Stimulated activated CD4-positive, alpha-beta T cell treated with anti-CD3 and anti-CD28 coated beads, Interleukin-4, amount 100 ng/mL, for 48 hours (primary cell): ENCODE measurements at regions not wholly inside any gene's neighbourhood (a gene's known extent, or its start where the extent isn't known, plus 50 kb on each side); places are given as distances from the start of the nearest gene placed in this dataset.
"Not testable (repeated sequence)": the region's sequence is repeated elsewhere in the genome, so short reads cannot be mapped to it uniquely, and the experiment has no call there.

Source experiments
- DNase-seq, 2 donors: peaks; one replicate each; pipeline ENCODE4 v3.0.0-alpha.2; 2020; ENCODE audit warnings: low read depth in 2 of 2

- DNase-seq: no peak
Observed at GRCh38 chr16:46519063-46519462, 102.1 kb downstream of the SHCBP1 start.

GRCh38 chr16:46496701-46497100 is 124.5 kb downstream of the SHCBP1 start:
- DNase-seq: no peak

GRCh38 chr16:46482895-46483294 is 138.3 kb downstream of the SHCBP1 start:
- DNase-seq: no peak

DNA sequence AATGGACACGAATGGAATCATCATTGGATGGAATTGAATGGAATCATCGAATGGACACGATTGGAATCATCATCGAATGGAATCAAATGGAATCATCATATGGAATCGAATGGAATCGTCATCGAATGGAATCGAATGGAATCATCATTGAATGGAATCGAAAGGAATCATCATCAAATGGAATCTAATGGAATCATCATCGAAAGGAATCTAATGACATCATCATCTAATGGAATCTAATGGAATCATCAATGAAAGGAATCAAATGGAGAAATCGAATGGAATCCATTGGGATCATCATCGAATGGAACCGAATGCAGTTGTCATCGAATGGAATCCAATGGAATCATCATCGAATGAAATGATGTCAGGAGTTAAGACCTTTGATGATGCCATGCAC is 154.9 kb downstream of the SHCBP1 start:
- DNase-seq: no peak

DNA sequence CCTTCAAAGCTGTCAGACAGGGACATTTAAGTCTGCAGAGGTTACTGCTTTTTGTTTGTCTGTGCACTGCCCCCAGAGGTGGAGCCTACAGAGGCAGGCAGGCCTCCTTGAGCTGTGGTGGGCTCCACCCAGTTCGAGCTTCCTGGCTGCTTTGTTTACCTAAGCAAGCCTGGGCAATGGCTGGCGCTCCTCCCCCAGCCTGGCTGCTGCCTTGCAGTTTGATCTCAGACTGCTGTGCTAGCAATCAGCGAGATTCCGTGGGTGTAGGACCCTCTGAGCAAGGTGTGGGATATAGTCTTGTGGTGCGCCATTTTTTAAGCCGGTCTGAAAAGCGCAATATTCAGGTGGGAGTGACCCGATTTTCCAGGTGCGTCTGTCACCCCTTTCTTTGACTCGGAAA is 166.4 kb downstream of the SHCBP1 start:
- not testable (repeated sequence) for DNase-seq

DNA sequence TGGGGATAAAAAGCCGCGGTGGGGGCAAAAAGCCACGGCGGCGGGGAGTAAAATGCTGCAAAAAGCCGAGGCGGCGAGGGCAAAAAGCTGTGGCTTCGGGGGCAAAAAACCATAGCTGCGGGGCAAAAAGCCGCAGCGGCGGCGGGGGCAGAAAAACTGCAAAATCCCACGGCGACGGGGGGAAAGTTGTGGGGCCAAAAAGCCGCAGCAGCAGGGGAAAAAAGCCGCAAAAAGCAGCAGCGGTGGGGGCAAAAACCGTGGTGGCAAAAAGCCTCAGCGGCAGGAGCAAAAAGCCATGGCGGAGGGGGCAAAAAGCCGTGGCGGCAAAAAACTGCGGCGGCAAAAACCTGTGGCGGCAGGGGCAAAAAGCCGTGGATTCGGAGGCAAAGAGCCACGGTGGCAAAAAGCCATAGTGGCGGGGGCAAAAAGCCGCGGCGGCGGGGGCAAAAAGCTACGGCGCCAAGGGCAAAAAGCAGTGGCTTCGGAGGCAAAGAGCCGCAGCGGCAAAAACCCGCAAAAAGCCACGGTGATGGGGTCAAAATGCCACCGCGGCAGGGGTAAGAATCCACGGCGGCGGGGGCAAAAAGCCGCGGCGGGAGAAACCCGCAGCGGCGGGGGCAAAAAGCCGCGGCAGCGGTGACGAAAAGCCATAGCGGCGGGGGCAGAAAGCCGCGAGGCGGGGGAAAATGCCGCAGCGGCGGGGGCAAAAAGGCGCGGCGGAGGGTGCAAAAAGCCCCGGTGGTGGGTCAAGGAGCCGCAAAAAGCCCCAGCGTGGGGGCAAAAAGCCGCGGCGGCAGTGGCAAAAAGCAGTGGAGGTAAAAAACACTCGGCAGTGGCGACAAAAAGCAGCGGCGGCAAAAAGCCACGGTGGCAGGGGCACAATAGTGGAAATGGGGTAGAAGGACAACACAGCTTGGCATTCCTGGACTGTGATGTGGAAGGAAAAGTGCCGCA is 192.8 kb downstream of the SHCBP1 start:
- no peak for DNase-seq

DNA sequence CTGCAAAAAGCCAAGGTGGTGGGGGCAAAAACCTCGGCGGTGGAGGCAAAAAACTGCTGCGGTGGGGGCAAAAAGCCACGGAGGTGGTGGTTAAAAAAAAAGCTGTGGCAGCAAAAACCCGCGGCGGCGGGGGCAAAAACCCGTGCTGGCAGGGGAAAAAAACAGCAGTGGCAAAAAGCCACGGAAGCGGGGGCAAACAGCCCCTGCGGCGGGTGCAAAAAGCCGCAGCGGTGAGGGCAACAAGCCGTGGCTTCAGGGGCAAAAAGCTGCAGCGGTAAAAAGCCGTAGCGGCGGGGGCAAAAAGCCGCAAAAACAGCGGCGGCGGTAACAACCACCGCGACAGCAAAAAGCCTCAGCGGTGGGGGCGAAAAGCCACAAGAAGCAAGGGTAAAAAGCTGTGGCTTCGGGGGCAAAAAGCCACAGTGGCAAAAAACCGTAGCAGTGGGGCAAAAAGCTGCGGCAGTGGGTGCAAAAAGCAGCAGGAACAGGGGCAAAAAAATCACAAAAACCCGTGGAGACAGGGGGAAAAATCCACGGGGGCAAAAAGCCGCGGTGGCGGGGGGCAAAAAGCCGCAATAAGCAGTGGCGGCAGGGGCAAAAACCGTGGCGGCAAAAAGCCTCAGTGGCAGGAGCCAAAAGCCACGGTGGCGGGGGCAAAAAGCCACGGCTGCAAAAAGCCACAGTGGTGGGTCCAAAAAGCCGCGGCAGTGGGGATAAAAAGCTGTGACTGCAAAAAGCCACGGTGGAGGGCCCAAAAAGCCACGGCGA is 193.7 kb downstream of the SHCBP1 start:
- DNase-seq: no peak

- no peak for DNase-seq
Observed at GRCh38 chr16:46426336-46426735, 194.8 kb downstream of the SHCBP1 start.

DNA sequence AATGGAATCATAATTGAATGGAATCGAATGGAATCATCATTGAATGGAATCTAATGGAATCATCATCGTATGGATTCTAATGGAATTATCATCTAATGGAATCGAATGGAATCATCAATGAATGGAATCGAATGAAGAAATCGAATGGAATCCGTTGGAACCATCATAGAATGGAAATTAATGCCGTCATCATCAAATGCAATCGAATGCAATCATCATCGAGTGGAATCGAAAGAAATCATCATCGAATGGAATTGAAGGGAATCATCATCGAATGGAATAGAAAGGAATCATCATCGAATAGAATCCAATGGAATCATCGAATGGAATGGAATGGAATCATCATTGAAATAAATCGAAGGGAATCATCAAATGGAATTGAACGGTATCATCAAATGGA is 217.2 kb downstream of the SHCBP1 start:
- no peak for DNase-seq

GRCh38 chr16:46398559-46398958 is 222.6 kb downstream of the SHCBP1 start:
- not testable (repeated sequence) for DNase-seq

DNA sequence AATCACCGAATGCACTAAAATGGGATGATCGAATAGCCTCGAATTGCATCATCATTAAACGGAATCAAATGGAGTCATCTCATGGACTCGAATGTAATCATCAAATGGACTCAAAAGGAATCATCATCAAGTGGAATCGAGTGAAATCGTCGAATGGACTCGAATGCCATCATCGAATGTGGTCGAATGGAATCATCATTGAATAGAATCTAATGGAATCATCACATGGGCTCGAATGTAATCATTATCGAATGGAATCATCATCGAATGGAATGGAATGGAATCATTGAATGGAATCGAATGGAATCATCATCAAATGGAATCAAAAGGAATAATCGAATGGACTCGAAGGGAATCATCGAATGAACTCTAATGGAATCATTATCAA is 224.3 kb downstream of the SHCBP1 start:
- not testable (repeated sequence) for DNase-seq

DNA sequence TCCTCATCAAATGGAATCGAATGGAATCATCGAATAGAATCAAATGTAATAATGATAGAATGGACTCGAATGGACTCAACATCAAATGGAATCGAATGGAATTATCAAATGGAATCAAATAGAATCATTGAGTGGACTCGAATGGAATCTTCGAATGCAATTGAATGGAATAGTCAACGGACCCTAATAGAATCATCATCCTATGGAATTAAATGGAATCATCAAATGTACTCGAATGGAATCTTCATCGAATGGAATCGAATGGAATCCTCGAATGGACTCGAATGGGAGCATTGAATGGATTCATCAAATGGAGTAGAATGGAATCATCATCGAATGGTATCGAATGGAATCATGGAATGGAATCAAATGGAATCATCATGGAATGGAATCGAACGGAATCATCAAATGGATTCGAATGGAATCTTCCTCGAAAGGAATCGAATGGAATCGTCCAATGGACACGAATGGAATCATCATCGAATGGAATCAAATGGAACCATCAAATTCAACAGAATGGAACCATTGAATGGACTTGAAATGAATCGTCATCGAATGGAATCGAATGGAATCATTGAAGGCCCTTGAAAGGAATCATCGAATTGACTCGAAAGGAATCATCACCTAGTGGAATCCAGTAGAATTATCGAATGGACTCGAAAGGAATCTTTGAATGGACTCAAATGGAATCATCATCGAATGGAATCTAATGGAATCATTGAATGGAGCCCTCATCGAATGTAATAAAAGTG is 224.9 kb downstream of the SHCBP1 start:
- not testable (repeated sequence) for DNase-seq

- DNase-seq: not testable (repeated sequence)
Observed at GRCh38 chr16:46395391-46395921, 225.7 kb downstream of the SHCBP1 start.

DNA sequence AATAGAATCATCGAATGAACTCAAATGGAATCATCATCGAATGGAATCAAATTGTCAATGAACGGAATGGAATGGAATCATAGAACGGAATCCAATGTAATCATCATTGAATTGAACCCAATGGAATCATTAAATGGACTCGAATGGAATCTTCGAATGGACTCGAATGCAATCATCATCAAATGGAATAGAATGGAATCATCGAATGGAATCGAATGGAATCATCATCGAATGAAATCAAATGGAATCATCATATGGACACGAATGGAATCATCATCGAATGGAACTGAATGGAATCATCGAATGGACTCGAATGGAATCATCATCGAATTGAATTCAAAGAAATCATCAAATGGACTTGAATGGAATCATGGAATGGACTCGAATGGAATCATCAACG is 226.2 kb downstream of the SHCBP1 start:
- not testable (repeated sequence) for DNase-seq

DNA sequence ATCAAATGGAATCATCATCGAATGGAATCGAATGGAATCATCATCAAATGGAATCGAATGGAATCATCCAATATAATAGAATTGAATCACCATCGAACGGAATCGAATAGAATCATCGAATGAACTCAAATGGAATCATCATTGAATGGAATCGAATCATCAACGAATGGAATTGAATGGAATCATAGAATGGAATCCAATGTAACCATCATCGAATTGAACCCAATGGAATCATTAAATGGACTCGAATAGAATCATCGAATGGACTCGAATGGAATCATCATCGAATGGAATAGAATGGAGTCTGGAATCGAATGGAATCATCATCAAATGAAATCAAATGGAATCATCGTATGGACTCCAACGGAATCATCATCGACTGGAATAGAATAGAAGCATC is 227.0 kb downstream of the SHCBP1 start:
- not testable (repeated sequence) for DNase-seq

- not testable (repeated sequence) for DNase-seq
Observed at GRCh38 chr16:46392930-46393722, 228.1 kb downstream of the SHCBP1 start.

DNA sequence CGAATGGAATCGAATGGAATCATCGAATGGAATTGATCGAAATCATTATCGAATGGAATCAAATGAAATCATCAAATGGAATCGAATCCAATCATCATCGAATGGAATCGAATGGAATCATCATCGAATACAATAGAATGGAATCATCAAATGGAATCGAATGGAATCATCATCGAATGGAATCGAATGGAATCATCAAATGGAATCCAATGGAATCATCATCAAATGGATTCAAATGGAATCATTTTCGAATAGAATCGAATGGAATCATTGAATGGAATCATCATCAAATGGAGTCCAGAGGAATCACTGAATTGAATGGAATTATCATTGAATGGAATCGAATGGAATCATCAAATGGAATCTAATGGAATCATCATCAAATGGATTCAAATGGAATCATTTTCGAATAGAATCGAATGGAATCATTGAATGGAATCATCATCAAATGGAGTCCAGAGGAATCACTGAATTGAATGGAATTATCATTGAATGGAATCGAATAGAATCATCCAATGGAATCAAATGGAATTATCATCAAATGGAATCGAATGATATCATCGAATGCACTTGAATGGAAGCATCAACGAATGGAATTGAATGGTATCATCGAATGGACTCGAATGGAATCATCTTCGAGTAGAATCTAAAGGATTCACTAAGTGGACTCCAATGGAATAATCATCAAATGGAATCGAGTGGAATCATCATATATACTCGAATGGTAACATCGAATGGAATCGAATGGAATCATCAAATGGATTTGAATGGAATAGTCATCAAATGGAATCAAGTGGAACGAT is 230.3 kb downstream of the SHCBP1 start:
- not testable (repeated sequence) for DNase-seq

GRCh38 chr16:46389561-46390041 is 231.6 kb downstream of the SHCBP1 start:
- peak; percentile 18 to 35 for DNase-seq

- DNase-seq: not testable (repeated sequence)
Observed at GRCh38 chr16:46388939-46389491, 232.2 kb downstream of the SHCBP1 start.

DNA sequence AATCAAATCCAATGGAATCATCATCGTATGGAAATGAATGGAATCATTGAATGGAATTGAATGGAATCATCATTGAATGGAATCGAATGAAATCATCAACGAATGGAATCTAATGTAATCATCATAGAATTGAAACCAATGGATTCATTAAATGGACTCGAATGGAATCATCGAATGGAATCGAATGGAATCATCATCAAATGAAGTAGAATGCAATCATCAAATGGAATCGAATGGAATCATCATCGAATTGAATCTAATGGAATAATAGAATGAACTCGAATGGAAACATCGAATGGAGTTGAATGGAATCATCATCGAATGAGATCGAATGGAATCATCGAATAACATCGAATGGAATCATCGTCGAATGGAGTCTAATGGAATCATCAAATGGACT is 232.8 kb downstream of the SHCBP1 start:
- not testable (repeated sequence) for DNase-seq
